HG03108 (cell line): ENCODE measurements at regions not wholly inside any gene's neighbourhood (a gene's known extent, or its start where the extent isn't known, plus 50 kb on each side); places are given as distances from the start of the nearest gene placed in this dataset.
"Not testable (repeated sequence)": the region's sequence is repeated elsewhere in the genome, so short reads cannot be mapped to it uniquely, and the experiment has no call there.

ENCODE experiments used
- ATAC-seq: cut with Tn5 transposase; IDR thresholded peaks from one replicate; pipeline ENCODE4 v1.9.1; 2021; ENCODE audit warnings: moderate library complexity; ENCODE audit not compliant: unreplicated experiment

- ATAC-seq = no peak
These were observed 221.6 kb downstream of the VAPA start for GRCh38 chr18:10135302-10135926.

- no peak for ATAC-seq
These were observed 224.9 kb downstream of the VAPA start for GRCh38 chr18:10138719-10139118.

GRCh38 chr18:10139783-10140410 is 226.1 kb downstream of the VAPA start:
- no peak for ATAC-seq

- ATAC-seq = no peak
These were observed 226.9 kb downstream of the VAPA start for GRCh38 chr18:10140461-10141282.

GRCh38 chr18:10141559-10141958 is 227.7 kb downstream of the VAPA start:
- no peak for ATAC-seq

- ATAC-seq = no peak
These were observed 228.2 kb downstream of the VAPA start for GRCh38 chr18:10142056-10142455.

- no peak for ATAC-seq
These were observed 228.8 kb downstream of the VAPA start for GRCh38 chr18:10142496-10143160.

GRCh38 chr18:10143596-10143995 is 229.8 kb downstream of the VAPA start:
- no peak for ATAC-seq

GRCh38 chr18:10145546-10145945 is 231.7 kb downstream of the VAPA start:
- ATAC-seq = no peak

- no peak for ATAC-seq
These were observed 233.4 kb downstream of the VAPA start for GRCh38 chr18:10147226-10147625.

GRCh38 chr18:10147752-10148151 is 233.9 kb downstream of the VAPA start:
- ATAC-seq = no peak

GRCh38 chr18:10148189-10148929 is 234.5 kb downstream of the VAPA start:
- no peak for ATAC-seq

- no peak for ATAC-seq
These were observed 236.1 kb downstream of the VAPA start for GRCh38 chr18:10149768-10150556.

- not testable (repeated sequence) for ATAC-seq
These were observed 236.8 kb downstream of the VAPA start for GRCh38 chr18:10150576-10150975.

- ATAC-seq = no peak
These were observed 238.7 kb downstream of the VAPA start for GRCh38 chr18:10152475-10152874.

GRCh38 chr18:10153924-10154752 is 240.3 kb downstream of the VAPA start:
- ATAC-seq = no peak

- no peak for ATAC-seq
These were observed 243.9 kb downstream of the VAPA start for GRCh38 chr18:10157706-10158105.

GRCh38 chr18:10160251-10160650 is 246.4 kb downstream of the VAPA start:
- no peak for ATAC-seq

GRCh38 chr18:10161315-10161714 is 247.5 kb downstream of the VAPA start:
- ATAC-seq = no peak
